IMR-90 (cell line): ENCODE measurements at regions not wholly inside any gene's neighbourhood (a gene's known extent, or its start where the extent isn't known, plus 50 kb on each side); places are given as distances from the start of the nearest gene placed in this dataset.

Source experiments
- ATAC-seq: fragments of 200-7000 bp; cut with Tn5 transposase; 2 replicates; pipeline ENCODE4 v1.9.1; 2020; ENCODE audit warnings: low read depth, mild to moderate bottlenecking, moderate library complexity
- BruUV-seq: library from RNA; stranded (reverse); fragments of 400-500 nt; replicated peaks from 2 replicates; lab custom pipeline; 2021; lab: Mats Ljungman, UMichigan
- CTCF ChIA-PET: fragments of 300-600 bp; formaldehyde crosslinking; extraction: SDS; loops from one replicate; lab custom pipeline; 2021; ENCODE audit warnings: antibody characterized with exemption; lab: Yijun Ruan, JAX
- POLR2A ChIA-PET: fragments of 300-600 bp; sonication (Branson Sonifier 250); formaldehyde crosslinking; loops from one replicate; lab custom pipeline; 2022; ENCODE audit warnings: antibody characterized with exemption; ENCODE audit not compliant: unreplicated experiment; lab: Charles Lee
- DNase-seq: peaks from one replicate; pipeline ENCODE4 v3.0.0; 2013
- H2AFZ ChIP-seq: replicated peaks from 2 replicates; pipeline ENCODE3; 2013; ENCODE audit warnings: low read length, mild to moderate bottlenecking; ENCODE audit not compliant: poor library complexity
- H2AK5ac ChIP-seq: 2 replicates; pipeline ENCODE4 v1.6.1; 2013; ENCODE audit warnings: low read depth, low read length, inconsistent platforms
- H2AK9ac ChIP-seq: replicated peaks from 2 replicates; pipeline ENCODE3; 2013; ENCODE audit warnings: mild to moderate bottlenecking, low read depth, low read length, moderate library complexity; ENCODE audit not compliant: poor library complexity
- H2BK120ac ChIP-seq: 2 replicates; pipeline ENCODE4 v1.6.1; 2013; ENCODE audit warnings: low read depth, low read length, inconsistent platforms
- H2BK15ac ChIP-seq: 3 replicates; pipeline ENCODE4 v1.6.1; 2013; ENCODE audit warnings: low read depth, low read length, inconsistent platforms
- H2BK20ac ChIP-seq: 2 replicates; pipeline ENCODE4 v1.6.1; 2013; ENCODE audit warnings: low read depth, mild to moderate bottlenecking, inconsistent platforms, low read length, moderate library complexity
- H2BK5ac ChIP-seq: 2 replicates; pipeline ENCODE4 v1.6.1; 2013; ENCODE audit warnings: mild to moderate bottlenecking, low read depth, low read length, inconsistent platforms; ENCODE audit not compliant: poor library complexity, severe bottlenecking
- H3K14ac ChIP-seq: replicated peaks from 2 replicates; pipeline ENCODE4 v1.6.1; 2013; ENCODE audit warnings: low read depth, low read length, inconsistent platforms
- H3K18ac ChIP-seq: 2 replicates; pipeline ENCODE4 v1.6.1; 2013; ENCODE audit warnings: low read depth, low read length, control low read depth
- H3K23ac ChIP-seq: 2 replicates; pipeline ENCODE4 v1.6.1; 2013; ENCODE audit warnings: low read depth, low read length, inconsistent platforms
- H3K27ac ChIP-seq: 2 replicates; pipeline ENCODE4 v1.5.1; 2013; ENCODE audit warnings: mild to moderate bottlenecking, control low read depth, low read length; ENCODE audit not compliant: insufficient read depth
- H3K27me3 ChIP-seq: 2 replicates; pipeline ENCODE4 v1.6.1; 2013; ENCODE audit warnings: low read length; ENCODE audit not compliant: control insufficient read depth, insufficient read depth
- H3K36me3 ChIP-seq: 2 replicates; pipeline ENCODE4 v1.6.1; 2013; ENCODE audit warnings: low read length, mixed read lengths; ENCODE audit not compliant: control insufficient read depth, insufficient read depth
- H3K4ac ChIP-seq: 2 replicates; pipeline ENCODE4 v1.6.1; 2013; ENCODE audit warnings: low read depth, low read length, inconsistent platforms
- H3K4me1 ChIP-seq: 2 replicates; pipeline ENCODE4 v1.6.1; 2013; ENCODE audit warnings: low read length, mixed read lengths; ENCODE audit not compliant: control insufficient read depth, insufficient read depth
- H3K4me2 ChIP-seq: 2 replicates; pipeline ENCODE4 v1.6.1; 2013; ENCODE audit warnings: low read depth, mild to moderate bottlenecking, control low read depth, low read length, moderate library complexity
- H3K4me3 ChIP-seq: 2 replicates; pipeline ENCODE4 v1.5.1; 2013; ENCODE audit warnings: low read depth, mild to moderate bottlenecking, control low read depth, low read length, moderate library complexity; ENCODE audit not compliant: insufficient read depth
- H3K56ac ChIP-seq: 2 replicates; pipeline ENCODE4 v1.6.1; 2013; ENCODE audit warnings: low read length, inconsistent platforms; ENCODE audit not compliant: insufficient read depth; ENCODE audit errors: extremely low read depth
- H3K79me1 ChIP-seq, 2 experiments: 2 replicates each; pipeline ENCODE4 v1.6.1; 2013; ENCODE audit warnings: low read length in 2 of 2, inconsistent platforms in 1 of 2, low read depth in 1 of 2
- H3K9ac ChIP-seq: 2 replicates; pipeline ENCODE4 v1.6.1; 2013; ENCODE audit warnings: low read depth, low read length, control low read depth
- H3K9me1 ChIP-seq: 2 replicates; pipeline ENCODE4 v1.6.1; 2013; ENCODE audit warnings: low read length, inconsistent platforms; ENCODE audit not compliant: insufficient read depth
- H3K9me3 ChIP-seq: 2 replicates; pipeline ENCODE4 v1.6.1; 2013; ENCODE audit warnings: low read length; ENCODE audit not compliant: control insufficient read depth, insufficient read depth
- H4K20me1 ChIP-seq: 2 replicates; pipeline ENCODE4 v1.6.1; 2013; ENCODE audit warnings: low read length, inconsistent platforms; ENCODE audit not compliant: insufficient read depth
- H4K5ac ChIP-seq: 2 replicates; pipeline ENCODE4 v1.6.1; 2013; ENCODE audit warnings: mild to moderate bottlenecking, low read depth, low read length, control low read depth
- H4K8ac ChIP-seq, 2 experiments: 2 replicates each; pipeline ENCODE4 v1.6.1; 2013; ENCODE audit warnings: low read depth in 2 of 2, low read length in 2 of 2, control low read depth in 1 of 2, inconsistent platforms in 1 of 2
- H4K91ac ChIP-seq: 2 replicates; pipeline ENCODE4 v1.6.1; 2013; ENCODE audit warnings: low read depth, low read length, inconsistent platforms; ENCODE audit not compliant: insufficient read depth
- BHLHE40 ChIP-seq: fragments of 150-350 bp; IDR thresholded peaks from 2 replicates; pipeline ENCODE4 v1.6.1; 2016; ENCODE audit warnings: mild to moderate bottlenecking, low read depth, low read length
- WGBS, 2 experiments: methylation state at CpG; one replicate each; pipeline versions ENCODE4 v1.1.5 to v1.1.7; 2013; ENCODE audit warnings: missing lambda C conversion rate in 2 of 2; ENCODE audit not compliant: insufficient read length in 1 of 2; ENCODE audit errors: extremely low coverage in 2 of 2; 5-methylcytosine and 5-hydroxymethylcytosine counted together
- dilution Hi-C: fragments of 300-500 bp; cut with HindIII; formaldehyde crosslinking; loops from one replicate; pipeline ENCODE4 v1.14.3; 2018; ENCODE audit warnings: low sequenced_read_pairs; ENCODE audit not compliant: unreplicated experiment
- in situ Hi-C: fragments of 300-500 bp; cut with MboI; formaldehyde crosslinking; loops from 3 replicates; pipeline ENCODE4 v1.14.3; 2019; ENCODE audit warnings: low sequenced_read_pairs, inconsistent platforms, mixed read lengths
- intact Hi-C: fragments of 100-400 bp; cut with micrococcal nuclease; formaldehyde crosslinking; loops from 2 replicates; pipeline ENCODE4 v1.10.0; 2022

GRCh38 chr2:200177971-200178911, 128.3 kb upstream of the SPATS2L start:
- DNase-seq = peak; percentile 71
- Histone ChIP-seq H2BK15ac (no peak overlapping the region), H2AFZ (no peak overlapping the region), H3K9ac (no peak overlapping the region), H4K8ac (no peak overlapping the region), H3K18ac (no peak overlapping the region), H4K91ac (no peak overlapping the region), H3K56ac (no peak overlapping the region), H3K36me3 (no peaks in the 10 kb centered on the region), H3K14ac (no peak overlapping the region), H2BK5ac (no peak overlapping the region), H3K4ac (no peak overlapping the region), H3K27me3 (peaks cover 2% of the 10 kb centered on the region; the same call in 1 of the 2 replicates), H2BK20ac (no peak overlapping the region), H2AK9ac (no peak overlapping the region), H3K4me1 (peaks cover 2% of the 10 kb centered on the region; the same call in 1 of the 2 replicates), H3K4me2 (no peak overlapping the region), H2BK120ac (no peak overlapping the region), H3K23ac (no peak overlapping the region), H3K4me3 (no peak overlapping the region), H2AK5ac (no peak overlapping the region), H3K27ac (no peak overlapping the region), H4K20me1 (no peaks in the 10 kb centered on the region), H4K5ac (no peak overlapping the region), H3K79me1 (no peaks in the 10 kb centered on the region), H3K9me1 (no peaks in the 10 kb centered on the region), H3K9me3 (no peaks in the 10 kb centered on the region)
- peak; percentile 46 for ATAC-seq
- BruUV-seq = no TSS peak
- dilution Hi-C loops (no loop called here), in situ Hi-C loops (no loop called here), intact Hi-C loops (no loop called here)
- WGBS, 2 experiments = 44% methylated on average over 1 of the region's 4 CpGs; no CpG with 5 or more reads in 1 of the 2 experiments
- TF ChIP-seq BHLHE40 = no peak
- CTCF ChIA-PET = no interaction called here
- POLR2A ChIA-PET = no interaction called here
